Activated CD4-positive, alpha-beta T cell treated with anti-CD3 and anti-CD28 coated beads, Interleukin-2, amount 10 ng/mL, durations not matched to agents 24 days and 14 days (primary cell): ENCODE measurements at regions not wholly inside any gene's neighbourhood (a gene's known extent, or its start where the extent isn't known, plus 50 kb on each side); places are given as distances from the start of the nearest gene placed in this dataset.

Experiments used
- DNase-seq: peaks from one replicate; pipeline ENCODE4 v3.0.0; 2022
- H3K27ac Mint-ChIP-seq: one replicate; pipeline ENCODE4 v1.8.0; 2022; ENCODE audit warnings: mild to moderate bottlenecking, mixed read lengths
- H3K27me3 Mint-ChIP-seq: one replicate; pipeline ENCODE4 v1.8.0; 2022; ENCODE audit warnings: mixed read lengths
- H3K36me3 Mint-ChIP-seq: one replicate; pipeline ENCODE4 v1.8.0; 2022; ENCODE audit warnings: low read depth, mild to moderate bottlenecking, mixed read lengths
- H3K4me1 Mint-ChIP-seq: one replicate; pipeline ENCODE4 v1.8.0; 2021; ENCODE audit warnings: mixed read lengths
- H3K4me3 Mint-ChIP-seq: one replicate; pipeline ENCODE4 v1.8.0; 2022; ENCODE audit warnings: mild to moderate bottlenecking, moderate library complexity, mixed read lengths
- H3K9me3 Mint-ChIP-seq: one replicate; pipeline ENCODE4 v1.8.0; 2021; ENCODE audit warnings: mixed read lengths
- intact Hi-C: fragments of 100-400 bp; cut with micrococcal nuclease; formaldehyde crosslinking; loops from one replicate; pipeline ENCODE4 v1.15.1; 2023

DNA sequence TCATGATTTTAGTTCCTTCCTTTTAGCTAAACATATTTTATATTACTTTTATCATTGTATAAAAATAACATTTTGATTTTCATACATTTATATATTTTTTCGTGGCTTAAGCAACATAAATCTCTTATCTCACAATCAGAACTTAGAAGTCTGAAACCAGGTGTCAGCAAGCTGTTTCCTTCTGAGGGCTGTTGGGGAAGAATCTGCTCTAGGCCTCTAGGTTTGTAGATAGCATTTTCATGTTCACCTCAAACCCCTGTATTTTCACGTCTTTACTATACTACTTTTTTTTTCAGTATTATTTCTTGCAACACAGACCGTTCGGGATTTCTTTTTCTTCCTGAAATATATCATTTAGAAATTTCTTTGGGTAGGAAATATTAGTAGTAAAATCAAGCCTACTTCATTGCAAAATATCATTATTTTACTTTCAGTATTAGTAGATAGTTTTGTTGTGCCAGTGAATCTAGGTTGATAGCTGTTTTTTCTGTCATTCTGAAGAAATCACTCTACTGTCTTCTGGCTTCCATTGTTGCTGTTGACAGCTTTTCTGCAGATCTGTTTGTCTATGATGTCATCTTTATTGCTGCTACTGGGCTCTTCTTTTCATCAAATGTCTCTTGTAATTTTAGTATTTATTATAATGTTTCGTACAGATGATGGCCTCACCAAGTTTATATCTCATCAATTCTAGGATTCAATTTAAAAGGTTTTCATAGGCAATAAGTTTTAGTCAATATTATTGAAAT is 756.3 kb downstream of the VGLL3 start:
- Mint-ChIP-seq H3K27ac (no peak overlapping the region), H3K4me1 (no peaks in the 10 kb centered on the region), H3K27me3 (no peaks in the 10 kb centered on the region), H3K4me3 (no peak overlapping the region), H3K36me3 (no peaks in the 10 kb centered on the region), H3K9me3 (no peaks in the 10 kb centered on the region)
- no peak for DNase-seq
- intact Hi-C loops, result no loop called here

DNA sequence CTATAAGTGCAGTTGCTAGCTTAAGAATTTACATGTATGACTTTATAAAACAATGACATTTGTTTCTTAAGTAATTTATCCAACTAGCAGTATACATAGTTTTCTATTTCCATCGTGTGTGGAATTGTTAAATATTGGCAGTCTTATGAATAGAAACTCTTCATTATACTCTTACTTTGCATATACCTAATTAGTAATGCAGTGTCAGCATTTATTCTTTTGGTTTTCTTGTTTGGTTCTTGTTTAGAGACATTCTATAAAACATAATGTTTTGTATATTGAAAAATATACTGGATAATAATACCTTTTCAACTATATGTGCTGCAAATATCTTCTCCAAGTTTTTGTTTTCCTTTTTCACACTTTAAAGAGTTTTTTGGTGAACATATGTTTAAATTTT is 760.2 kb downstream of the VGLL3 start:
- Mint-ChIP-seq H3K4me1 (no peaks in the 10 kb centered on the region), H3K9me3 (no peaks in the 10 kb centered on the region), H3K36me3 (no peaks in the 10 kb centered on the region), H3K27ac (no peak overlapping the region), H3K4me3 (no peak overlapping the region), H3K27me3 (no peaks in the 10 kb centered on the region)
- intact Hi-C loops, result no loop called here
- DNase-seq, result no peak

DNA sequence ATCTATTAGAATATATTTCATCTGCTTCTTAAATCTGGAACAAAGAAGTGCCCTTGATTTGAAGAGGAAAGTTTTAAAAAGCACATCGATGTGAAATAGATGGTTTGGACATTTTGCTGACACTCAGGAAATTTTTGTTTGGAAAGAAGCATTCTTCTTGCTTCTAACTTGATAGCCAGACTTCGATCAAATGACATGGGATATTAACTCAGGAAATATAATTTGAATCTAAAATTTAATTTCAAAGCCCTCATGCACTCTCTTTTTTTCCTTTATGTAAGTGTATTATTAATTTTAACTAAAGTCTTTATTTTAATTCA is 761.2 kb downstream of the VGLL3 start:
- Mint-ChIP-seq H3K27ac (no peak overlapping the region), H3K9me3 (no peaks in the 10 kb centered on the region), H3K4me3 (no peak overlapping the region), H3K27me3 (no peaks in the 10 kb centered on the region), H3K36me3 (no peaks in the 10 kb centered on the region), H3K4me1 (no peaks in the 10 kb centered on the region)
- no peak for DNase-seq
- intact Hi-C loops, result no loop called here

GRCh38 chr3:86229086-86229774 is 761.7 kb downstream of the VGLL3 start:
- no peak overlapping the region for H3K27ac Mint-ChIP-seq
- intact Hi-C loops, result no loop called here
- H3K4me1 Mint-ChIP-seq, result no peaks in the 10 kb centered on the region
- H3K4me3 Mint-ChIP-seq, result no peak overlapping the region
- H3K27me3 Mint-ChIP-seq, result no peaks in the 10 kb centered on the region
- no peaks in the 10 kb centered on the region for H3K36me3 Mint-ChIP-seq
- DNase-seq, result no peak
- H3K9me3 Mint-ChIP-seq, result no peaks in the 10 kb centered on the region

DNA sequence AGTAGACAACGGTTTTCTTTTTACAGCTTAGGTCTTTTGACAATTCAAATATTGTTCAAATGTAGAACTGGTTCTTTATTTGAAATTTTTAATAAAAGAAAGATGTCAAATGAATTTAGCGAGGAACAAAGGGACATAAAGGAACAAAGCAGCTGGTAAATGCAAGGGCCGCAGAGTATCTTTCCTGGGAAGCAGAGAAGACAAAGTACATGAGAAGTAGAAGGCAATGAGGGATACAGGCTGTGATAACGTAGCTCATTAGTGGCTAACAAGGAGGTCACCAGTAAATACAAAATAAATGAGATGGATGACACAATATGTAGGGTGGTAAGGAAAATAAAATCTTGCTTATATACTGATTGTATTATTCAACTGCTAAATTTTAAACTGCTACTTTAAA is 762.8 kb downstream of the VGLL3 start:
- Mint-ChIP-seq H3K4me3 (no peak overlapping the region), H3K4me1 (no peaks in the 10 kb centered on the region), H3K27ac (no peak overlapping the region), H3K9me3 (no peaks in the 10 kb centered on the region), H3K36me3 (no peaks in the 10 kb centered on the region), H3K27me3 (no peaks in the 10 kb centered on the region)
- DNase-seq, result no peak
- intact Hi-C loops, result no loop called here

GRCh38 chr3:86225461-86225860 is 765.5 kb downstream of the VGLL3 start:
- intact Hi-C loops, result no loop called here
- Mint-ChIP-seq H3K4me3 (no peak overlapping the region), H3K27ac (no peak overlapping the region), H3K4me1 (no peaks in the 10 kb centered on the region), H3K36me3 (no peaks in the 10 kb centered on the region), H3K9me3 (peaks cover 4% of the 10 kb centered on the region), H3K27me3 (no peaks in the 10 kb centered on the region)
- DNase-seq, result no peak

DNA sequence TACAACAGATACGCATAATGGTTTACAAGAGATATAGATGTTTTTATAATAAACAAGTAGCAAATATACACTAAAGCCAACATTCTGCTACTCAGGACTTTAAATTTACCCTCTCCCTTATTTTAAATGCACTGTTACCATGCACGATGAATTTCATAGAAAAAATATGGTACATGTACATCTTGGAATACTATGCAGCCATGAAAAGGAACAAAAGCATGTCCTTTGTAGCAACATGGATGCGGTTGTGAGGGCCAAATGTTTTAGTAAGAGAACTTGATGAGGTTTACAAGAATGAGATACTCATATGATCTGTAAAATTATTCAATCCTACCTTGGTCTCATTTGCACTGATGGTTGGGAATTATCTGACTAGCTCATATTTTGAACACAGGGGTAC is 769.3 kb downstream of the VGLL3 start:
- H3K27me3 Mint-ChIP-seq, result no peaks in the 10 kb centered on the region
- intact Hi-C loops, result no loop called here
- no peaks in the 10 kb centered on the region for H3K4me1 Mint-ChIP-seq
- H3K9me3 Mint-ChIP-seq, result peaks cover 7% of the 10 kb centered on the region
- H3K36me3 Mint-ChIP-seq, result no peaks in the 10 kb centered on the region
- H3K27ac Mint-ChIP-seq, result no peak overlapping the region
- no peak overlapping the region for H3K4me3 Mint-ChIP-seq
- DNase-seq, result no peak

- no peaks in the 10 kb centered on the region for H3K36me3 Mint-ChIP-seq
- DNase-seq, result no peak
- no peaks in the 10 kb centered on the region for H3K27me3 Mint-ChIP-seq
- no peak overlapping the region for H3K4me3 Mint-ChIP-seq
- H3K9me3 Mint-ChIP-seq, result no peaks in the 10 kb centered on the region
- no peaks in the 10 kb centered on the region for H3K4me1 Mint-ChIP-seq
- no peak overlapping the region for H3K27ac Mint-ChIP-seq
- intact Hi-C loops, result no loop called here
Measured at GRCh38 chr3:86208772-86209171, 782.2 kb downstream of the VGLL3 start.

GRCh38 chr3:86182606-86183005 is 808.3 kb downstream of the VGLL3 start:
- Mint-ChIP-seq H3K27ac (no peak overlapping the region), H3K9me3 (peaks cover 3% of the 10 kb centered on the region), H3K27me3 (no peaks in the 10 kb centered on the region), H3K4me3 (no peak overlapping the region), H3K36me3 (no peaks in the 10 kb centered on the region), H3K4me1 (no peaks in the 10 kb centered on the region)
- intact Hi-C loops, result no loop called here
- DNase-seq, result no peak

GRCh38 chr3:86180696-86181095 is 810.3 kb downstream of the VGLL3 start:
- peaks cover 3% of the 10 kb centered on the region for H3K9me3 Mint-ChIP-seq
- H3K4me3 Mint-ChIP-seq, result no peak overlapping the region
- no peaks in the 10 kb centered on the region for H3K36me3 Mint-ChIP-seq
- no peaks in the 10 kb centered on the region for H3K4me1 Mint-ChIP-seq
- no peaks in the 10 kb centered on the region for H3K27me3 Mint-ChIP-seq
- no peak for DNase-seq
- no peak overlapping the region for H3K27ac Mint-ChIP-seq
- intact Hi-C loops, result no loop called here

- DNase-seq, result no peak
- H3K9me3 Mint-ChIP-seq, result no peaks in the 10 kb centered on the region
- no peak overlapping the region for H3K4me3 Mint-ChIP-seq
- H3K36me3 Mint-ChIP-seq, result no peaks in the 10 kb centered on the region
- no peaks in the 10 kb centered on the region for H3K4me1 Mint-ChIP-seq
- intact Hi-C loops, result no loop called here
- H3K27me3 Mint-ChIP-seq, result no peaks in the 10 kb centered on the region
- no peak overlapping the region for H3K27ac Mint-ChIP-seq
Measured at GRCh38 chr3:86178095-86178494, 812.9 kb downstream of the VGLL3 start.

GRCh38 chr3:86176445-86176784 is 814.5 kb downstream of the VGLL3 start:
- H3K27me3 Mint-ChIP-seq, result no peaks in the 10 kb centered on the region
- no peak overlapping the region for H3K4me3 Mint-ChIP-seq
- H3K9me3 Mint-ChIP-seq, result no peaks in the 10 kb centered on the region
- no peaks in the 10 kb centered on the region for H3K4me1 Mint-ChIP-seq
- no peak overlapping the region for H3K27ac Mint-ChIP-seq
- intact Hi-C loops, result no loop called here
- no peaks in the 10 kb centered on the region for H3K36me3 Mint-ChIP-seq
- no peak for DNase-seq

- intact Hi-C loops, result no loop called here
- H3K27ac Mint-ChIP-seq, result no peak overlapping the region
Measured at GRCh38 chr3:86175593-86176444, 815.1 kb downstream of the VGLL3 start.

GRCh38 chr3:86175051-86175536 is 815.9 kb downstream of the VGLL3 start:
- no peaks in the 10 kb centered on the region for H3K4me1 Mint-ChIP-seq
- no peaks in the 10 kb centered on the region for H3K36me3 Mint-ChIP-seq
- no peak overlapping the region for H3K27ac Mint-ChIP-seq
- no peak for DNase-seq
- intact Hi-C loops, result no loop called here
- no peaks in the 10 kb centered on the region for H3K9me3 Mint-ChIP-seq
- H3K4me3 Mint-ChIP-seq, result no peak overlapping the region
- no peaks in the 10 kb centered on the region for H3K27me3 Mint-ChIP-seq

More at GRCh38 chr3:86175593-86176444, 815.1 kb downstream of the VGLL3 start:
- no peak for DNase-seq
- Mint-ChIP-seq H3K27me3 (no peaks in the 10 kb centered on the region), H3K9me3 (no peaks in the 10 kb centered on the region), H3K4me3 (no peak overlapping the region), H3K4me1 (no peaks in the 10 kb centered on the region), H3K36me3 (no peaks in the 10 kb centered on the region)
